ENCODE measurements at regions not wholly inside any gene's neighbourhood (a gene's known extent, or its start where the extent isn't known, plus 50 kb on each side); places are given as distances from the start of the nearest gene placed in this dataset.
"Not testable (repeated sequence)": the region's sequence is repeated elsewhere in the genome, so short reads cannot be mapped to it uniquely, and the experiment has no call there.

DNA sequence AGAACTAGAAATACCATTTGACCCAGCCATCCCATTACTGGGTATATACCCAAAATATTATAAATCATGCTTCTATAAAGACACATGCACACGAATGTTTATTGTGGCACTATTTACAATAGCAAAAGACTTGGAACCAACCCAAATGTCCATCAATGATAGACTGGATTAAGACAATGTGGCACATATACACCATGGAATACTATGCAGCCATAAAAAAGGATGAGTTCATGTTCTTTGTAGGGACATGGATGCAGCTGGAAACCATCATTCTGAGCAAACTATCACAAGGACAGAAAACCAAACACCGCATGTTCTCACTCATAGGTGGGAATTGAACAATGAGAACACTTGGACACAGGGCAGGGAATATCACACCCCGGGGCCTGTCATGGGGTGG is 110.8 kb downstream of the PJA1 start:
- H3K27ac Mint-ChIP-seq, H3K4me1 Mint-ChIP-seq, H3K27me3 Mint-ChIP-seq, H3K9me3 Mint-ChIP-seq, H3K4me3 Mint-ChIP-seq, H3K36me3 Mint-ChIP-seq, DNase-seq: not testable (repeated sequence)

DNA sequence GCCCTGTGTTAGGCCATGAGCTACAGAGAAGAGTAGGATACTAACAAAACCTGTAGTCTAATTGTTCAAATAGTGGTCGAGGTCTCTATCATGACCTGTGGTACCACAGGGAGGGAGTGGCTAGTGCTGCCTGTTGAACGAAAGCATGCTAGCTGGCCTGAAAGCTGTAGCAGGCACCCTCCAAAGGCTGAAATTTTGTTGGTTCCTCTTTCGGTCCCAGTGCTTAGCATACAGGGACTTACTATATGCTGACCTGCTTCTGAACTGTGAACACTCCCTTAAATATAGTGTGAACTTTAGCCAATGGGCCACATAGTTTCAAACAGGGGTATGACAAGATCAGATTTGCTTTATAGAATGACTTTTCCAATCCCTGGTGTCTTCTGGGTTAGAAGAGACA is 113.4 kb downstream of the PJA1 start:
- H3K27me3 Mint-ChIP-seq = no peaks in the 10 kb centered on the region

DNA sequence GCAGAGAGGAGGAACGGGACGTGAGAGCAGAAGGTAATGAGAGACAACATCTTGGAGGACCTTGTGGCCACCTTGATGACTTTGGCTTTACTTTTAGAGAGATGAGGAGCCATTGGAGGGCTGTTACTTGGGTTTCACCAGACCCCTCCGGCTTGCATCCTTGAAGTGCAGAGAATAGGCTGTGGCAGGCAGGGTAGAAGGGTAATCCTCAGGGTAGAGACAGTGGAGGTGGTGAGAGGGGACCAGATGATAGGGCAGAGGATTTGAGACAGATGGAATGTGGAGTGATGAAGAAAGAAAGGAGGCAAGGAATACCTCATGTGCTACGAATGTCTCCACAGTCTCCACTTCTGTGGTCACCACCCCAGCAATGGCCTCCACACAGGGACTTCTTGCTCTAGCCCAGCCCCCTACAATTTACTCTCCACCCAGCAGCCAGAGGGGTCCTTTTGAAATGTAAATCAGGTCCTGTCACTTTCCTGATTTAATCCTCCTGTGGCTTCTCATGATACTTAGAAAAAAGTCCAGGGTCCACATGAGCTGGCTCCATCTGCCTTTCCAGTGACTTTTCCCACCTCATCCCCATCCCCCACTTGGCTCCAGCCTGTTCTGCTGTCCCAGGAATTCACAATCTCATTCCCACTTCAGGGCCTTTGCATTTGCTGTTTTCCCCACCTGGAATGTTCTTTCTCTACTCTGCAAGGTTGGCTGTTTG is 115.0 kb downstream of the PJA1 start:
- no peak overlapping the region for H3K4me3 Mint-ChIP-seq
- no peak overlapping the region for H3K27ac Mint-ChIP-seq
- DNase-seq = no peak
- no peaks in the 10 kb centered on the region for H3K27me3 Mint-ChIP-seq
- no peaks in the 10 kb centered on the region for H3K4me1 Mint-ChIP-seq
- no peaks in the 10 kb centered on the region for H3K9me3 Mint-ChIP-seq
- no peaks in the 10 kb centered on the region for H3K36me3 Mint-ChIP-seq

More for the DNA sequence above, 113.4 kb downstream of the PJA1 start:
- Mint-ChIP-seq H3K27ac (no peak overlapping the region), H3K4me1 (no peaks in the 10 kb centered on the region), H3K36me3 (no peaks in the 10 kb centered on the region), H3K9me3 (no peaks in the 10 kb centered on the region), H3K4me3 (no peak overlapping the region)
- DNase-seq = no peak

DNA sequence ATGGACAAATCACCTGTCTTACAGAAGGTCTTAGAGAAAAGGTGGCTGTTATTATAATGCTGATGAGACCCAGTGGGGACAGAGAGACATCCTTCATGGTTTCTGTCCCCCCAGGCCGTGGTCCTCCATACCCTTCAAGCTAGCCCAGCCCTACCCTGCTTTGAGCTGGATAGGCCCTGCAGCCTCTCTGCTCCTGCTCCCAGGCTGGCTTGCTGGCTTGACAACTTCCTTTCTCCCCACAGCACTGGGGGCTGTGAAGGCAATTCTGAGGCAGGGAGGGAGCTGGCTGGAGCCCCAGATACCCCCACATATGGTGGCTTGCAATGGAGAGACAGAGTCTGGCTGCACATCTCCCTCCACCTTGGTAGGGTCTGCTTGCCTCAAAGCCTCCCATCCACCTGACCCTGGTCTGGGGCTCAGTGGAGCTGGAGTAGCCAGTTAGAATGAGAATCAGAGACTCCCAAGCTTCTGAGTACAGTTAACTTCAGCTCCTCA is 118.2 kb downstream of the PJA1 start:
- H3K27me3 Mint-ChIP-seq = no peaks in the 10 kb centered on the region
- H3K27ac Mint-ChIP-seq = no peak overlapping the region
- no peak for DNase-seq
- H3K4me1 Mint-ChIP-seq = no peaks in the 10 kb centered on the region
- H3K4me3 Mint-ChIP-seq = no peak overlapping the region
- peaks cover 3% of the 10 kb centered on the region for H3K9me3 Mint-ChIP-seq
- H3K36me3 Mint-ChIP-seq = no peaks in the 10 kb centered on the region

DNA sequence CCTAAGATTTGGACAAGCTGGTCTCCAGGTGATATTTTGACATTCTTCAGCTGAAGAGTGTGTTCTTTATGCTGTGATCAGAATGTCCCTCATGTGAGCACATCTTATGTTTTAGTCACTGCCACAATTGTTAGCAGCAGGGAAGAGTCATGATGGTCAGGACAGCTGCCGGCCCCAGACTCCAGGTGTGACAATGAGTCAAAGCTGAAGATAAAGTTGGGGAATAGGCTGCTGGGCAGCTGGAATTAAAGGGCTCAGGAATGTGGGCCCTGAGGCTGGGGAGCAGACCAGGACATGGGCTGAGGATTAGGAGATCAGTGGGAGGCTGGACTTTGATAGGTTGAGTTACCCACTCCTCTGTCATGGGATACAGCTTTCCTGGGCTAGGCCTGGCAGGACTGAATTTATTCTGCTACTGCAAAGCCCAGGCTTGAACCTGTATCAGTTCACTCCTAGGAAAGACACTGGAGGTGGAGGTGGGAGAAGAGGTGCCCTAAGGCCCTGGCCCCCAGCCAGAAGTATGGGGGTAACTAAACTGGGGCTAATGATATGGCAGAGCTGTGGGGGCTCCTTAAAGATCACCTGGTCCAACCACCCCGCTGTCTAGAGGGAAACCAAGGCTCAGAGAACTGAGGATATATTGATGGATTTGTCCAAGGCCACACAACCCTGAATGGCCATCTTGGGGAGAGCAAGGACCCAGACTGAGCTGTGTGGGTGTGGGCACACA is 119.5 kb downstream of the PJA1 start:
- no peaks in the 10 kb centered on the region for H3K27me3 Mint-ChIP-seq
- no peak overlapping the region for H3K27ac Mint-ChIP-seq
- no peak for DNase-seq
- no peak overlapping the region for H3K4me3 Mint-ChIP-seq
- H3K36me3 Mint-ChIP-seq = no peaks in the 10 kb centered on the region
- peaks cover 3% of the 10 kb centered on the region for H3K9me3 Mint-ChIP-seq
- H3K4me1 Mint-ChIP-seq = no peaks in the 10 kb centered on the region

- no peaks in the 10 kb centered on the region for H3K4me1 Mint-ChIP-seq
- H3K9me3 Mint-ChIP-seq = no peaks in the 10 kb centered on the region
- no peaks in the 10 kb centered on the region for H3K36me3 Mint-ChIP-seq
- no peak for DNase-seq
- H3K4me3 Mint-ChIP-seq = no peak overlapping the region
- H3K27ac Mint-ChIP-seq = no peak overlapping the region
- no peaks in the 10 kb centered on the region for H3K27me3 Mint-ChIP-seq
Measured at GRCh38 chrX:69038816-69039215, 126.4 kb downstream of the PJA1 start.

DNA sequence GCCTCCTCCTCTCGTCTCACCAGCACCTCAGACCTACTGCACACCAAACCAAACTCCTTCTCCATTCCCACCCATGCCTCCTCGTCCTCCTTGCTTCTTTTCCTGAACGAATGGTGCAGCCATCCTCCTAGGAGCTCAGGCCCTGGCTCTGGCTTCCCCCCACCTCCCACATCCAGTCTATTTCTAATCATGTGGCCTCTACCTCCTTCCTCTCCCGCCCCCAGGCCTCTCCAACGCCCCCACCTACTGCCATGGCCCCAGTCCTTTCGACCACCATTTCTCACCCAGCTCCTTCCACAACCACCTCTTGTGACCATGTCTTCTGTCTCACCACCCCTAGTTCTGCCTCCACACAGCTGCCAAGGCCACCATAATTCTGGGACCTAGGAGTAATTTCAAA is 127.1 kb downstream of the PJA1 start:
- no peak overlapping the region for H3K27ac Mint-ChIP-seq
- no peaks in the 10 kb centered on the region for H3K4me1 Mint-ChIP-seq
- no peaks in the 10 kb centered on the region for H3K9me3 Mint-ChIP-seq

GRCh38 chrX:69037786-69038185 is 127.5 kb downstream of the PJA1 start:
- Mint-ChIP-seq H3K4me3 (no peak overlapping the region), H3K36me3 (no peaks in the 10 kb centered on the region), H3K9me3 (no peaks in the 10 kb centered on the region), H3K27me3 (no peaks in the 10 kb centered on the region), H3K27ac (no peak overlapping the region), H3K4me1 (no peaks in the 10 kb centered on the region)
- DNase-seq = no peak

More for the DNA sequence above, 127.1 kb downstream of the PJA1 start:
- Mint-ChIP-seq H3K27me3 (no peaks in the 10 kb centered on the region), H3K36me3 (no peaks in the 10 kb centered on the region), H3K4me3 (no peak overlapping the region)
- DNase-seq = no peak

GRCh38 chrX:69036674-69037573 is 128.3 kb downstream of the PJA1 start:
- Mint-ChIP-seq H3K27ac (no peak overlapping the region), H3K4me1 (no peaks in the 10 kb centered on the region), H3K9me3 (no peaks in the 10 kb centered on the region), H3K4me3 (no peak overlapping the region), H3K36me3 (no peaks in the 10 kb centered on the region), H3K27me3 (no peaks in the 10 kb centered on the region)
- no peak for DNase-seq

DNA sequence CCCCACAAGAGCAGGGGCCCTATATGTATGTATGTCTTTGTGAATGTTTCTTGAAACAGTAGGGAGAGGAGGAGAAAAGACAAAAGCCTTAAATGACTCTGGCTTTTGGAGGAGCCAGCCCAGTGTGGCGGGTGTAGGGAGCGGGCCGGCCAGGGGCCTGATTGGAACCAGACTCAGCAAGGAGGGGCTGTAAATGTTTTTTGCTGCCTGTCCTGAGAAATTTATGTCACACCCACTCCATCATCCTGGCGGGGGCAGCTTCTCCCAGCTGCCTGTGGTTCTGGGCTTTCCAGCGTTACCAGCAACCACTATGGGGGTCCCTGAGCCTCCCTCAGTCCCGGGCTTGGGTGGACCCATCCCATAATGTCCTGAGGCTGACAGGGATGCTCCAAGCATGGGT is 130.8 kb downstream of the PJA1 start:
- Mint-ChIP-seq H3K27ac (no peak overlapping the region), H3K36me3 (no peaks in the 10 kb centered on the region), H3K4me1 (no peaks in the 10 kb centered on the region), H3K27me3 (no peaks in the 10 kb centered on the region), H3K9me3 (no peaks in the 10 kb centered on the region), H3K4me3 (no peak overlapping the region)
- no peak for DNase-seq

DNA sequence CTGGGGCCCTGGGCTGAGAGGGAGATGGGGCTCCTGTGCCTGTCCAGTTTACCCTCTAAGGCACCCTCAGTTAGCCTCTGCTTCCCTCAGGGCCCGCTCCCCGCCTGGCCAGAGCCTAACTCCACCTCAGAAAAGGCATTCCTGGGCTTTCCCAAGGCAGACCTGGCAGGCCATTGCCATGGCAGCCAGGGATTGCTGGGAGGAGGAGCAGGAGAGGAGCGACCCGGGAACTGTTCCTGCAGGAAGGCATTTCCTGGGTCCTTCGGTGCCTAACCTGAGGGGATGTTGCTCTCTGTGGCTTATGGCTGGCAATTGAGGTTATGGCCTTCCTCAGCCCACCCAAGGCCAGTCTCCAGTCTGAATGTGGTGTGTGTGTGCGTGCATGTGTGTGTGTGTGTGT is 131.3 kb downstream of the PJA1 start:
- Mint-ChIP-seq H3K9me3 (no peaks in the 10 kb centered on the region), H3K4me3 (no peak overlapping the region), H3K36me3 (no peaks in the 10 kb centered on the region), H3K4me1 (no peaks in the 10 kb centered on the region), H3K27me3 (no peaks in the 10 kb centered on the region), H3K27ac (no peak overlapping the region)
- DNase-seq = no peak

- peaks cover 2% of the 10 kb centered on the region for H3K4me1 Mint-ChIP-seq
- no peak for DNase-seq
- no peaks in the 10 kb centered on the region for H3K9me3 Mint-ChIP-seq
- no peaks in the 10 kb centered on the region for H3K27me3 Mint-ChIP-seq
- no peak overlapping the region for H3K27ac Mint-ChIP-seq
- H3K36me3 Mint-ChIP-seq = no peaks in the 10 kb centered on the region
- no peak overlapping the region for H3K4me3 Mint-ChIP-seq
Measured at GRCh38 chrX:69032601-69033000, 132.7 kb downstream of the PJA1 start.

DNA sequence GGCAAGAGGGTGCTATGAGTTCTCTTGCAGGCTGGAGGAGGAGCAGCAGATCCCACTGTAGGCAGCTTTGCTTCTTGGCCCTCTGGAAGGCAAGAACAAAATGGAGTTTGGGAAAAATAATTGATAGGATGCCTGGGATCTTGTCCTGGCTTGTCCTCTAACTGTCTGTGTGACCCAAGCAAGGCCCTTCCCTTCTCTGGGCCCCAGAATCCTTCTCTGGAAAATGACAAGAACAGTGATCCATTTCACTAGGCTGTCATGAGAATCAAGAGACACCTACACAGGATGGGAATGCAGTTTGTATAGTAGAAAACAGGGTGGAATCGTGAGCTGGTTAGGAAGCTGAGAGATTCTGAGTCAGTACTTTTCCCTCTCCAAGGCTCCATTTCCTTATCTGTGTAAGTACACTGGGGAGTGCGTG is 133.3 kb downstream of the PJA1 start:
- H3K4me3 Mint-ChIP-seq = no peak overlapping the region
- H3K27me3 Mint-ChIP-seq = no peaks in the 10 kb centered on the region
- H3K9me3 Mint-ChIP-seq = no peaks in the 10 kb centered on the region
- no peak overlapping the region for H3K27ac Mint-ChIP-seq
- H3K4me1 Mint-ChIP-seq = peaks cover 2% of the 10 kb centered on the region
- H3K36me3 Mint-ChIP-seq = no peaks in the 10 kb centered on the region
- DNase-seq = no peak

GRCh38 chrX:69031181-69031580 is 134.1 kb downstream of the PJA1 start:
- H3K4me1 Mint-ChIP-seq = peaks cover 2% of the 10 kb centered on the region
- no peak overlapping the region for H3K27ac Mint-ChIP-seq
- H3K4me3 Mint-ChIP-seq = no peak overlapping the region
- H3K9me3 Mint-ChIP-seq = no peaks in the 10 kb centered on the region
- H3K27me3 Mint-ChIP-seq = no peaks in the 10 kb centered on the region
- DNase-seq = no peak
- H3K36me3 Mint-ChIP-seq = no peaks in the 10 kb centered on the region

GRCh38 chrX:69029771-69030170 is 135.5 kb downstream of the PJA1 start:
- H3K9me3 Mint-ChIP-seq = no peaks in the 10 kb centered on the region
- H3K27me3 Mint-ChIP-seq = no peaks in the 10 kb centered on the region
- H3K27ac Mint-ChIP-seq = no peak overlapping the region
- H3K4me3 Mint-ChIP-seq = no peak overlapping the region
- DNase-seq = no peak
- H3K4me1 Mint-ChIP-seq = peaks cover 2% of the 10 kb centered on the region
- H3K36me3 Mint-ChIP-seq = no peaks in the 10 kb centered on the region

Measured in activated naive CD8-positive, alpha-beta T cell treated with anti-CD3 and anti-CD28 coated beads for 36 hours (primary cell).